ENCODE measurements at regions not wholly inside any gene's neighbourhood (a gene's known extent, or its start where the extent isn't known, plus 50 kb on each side); places are given as distances from the start of the nearest gene placed in this dataset.

DNA sequence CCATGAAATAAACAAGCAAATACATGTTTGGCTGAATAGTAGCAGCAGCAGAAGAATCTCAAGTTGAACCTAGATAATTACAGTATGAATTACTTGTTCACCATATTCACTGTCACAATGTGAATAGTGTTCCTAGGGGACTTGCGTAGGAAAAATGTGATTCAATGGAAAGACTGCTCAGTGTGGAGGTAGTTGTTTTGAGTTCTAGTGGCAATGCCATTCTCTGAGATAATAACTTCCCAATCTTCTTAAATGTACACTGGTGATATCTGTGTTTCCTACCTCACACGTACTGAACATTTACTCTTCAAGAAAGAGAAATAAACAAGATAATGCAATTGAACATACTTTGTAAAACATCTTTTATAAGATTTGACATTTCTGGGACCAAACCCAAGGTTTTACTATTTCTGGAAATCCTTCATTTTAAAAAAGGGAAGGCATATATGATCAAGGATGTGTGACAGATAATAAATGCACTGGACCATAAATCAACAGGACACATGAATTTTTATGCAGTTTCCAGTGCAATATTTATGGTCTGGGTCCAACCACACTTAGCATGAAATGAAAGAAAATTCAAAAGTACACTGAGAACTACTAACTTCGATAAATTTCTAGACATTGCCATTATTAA, 598.3 kb upstream of the ZNF385D start:
- Mint-ChIP-seq H3K27me3 (ENCODE audit: unreplicated experiment) (no peaks in the 10 kb centered on the region), H3K27ac (ENCODE audit: unreplicated experiment) (no peak overlapping the region), H3K4me3 (ENCODE audit: low read depth, unreplicated experiment) (no peak overlapping the region), H3K36me3 (ENCODE audit: insufficient read depth, unreplicated experiment) (no peaks in the 10 kb centered on the region), H3K9me3 (ENCODE audit: low read depth, unreplicated experiment) (no peaks in the 10 kb centered on the region), H3K4me1 (ENCODE audit: low read depth, unreplicated experiment) (no peaks in the 10 kb centered on the region)
- no peak for DNase-seq
- no TSS peak for BruUV-seq (replicated peaks)
- TF ChIP-seq, protein P1, sequence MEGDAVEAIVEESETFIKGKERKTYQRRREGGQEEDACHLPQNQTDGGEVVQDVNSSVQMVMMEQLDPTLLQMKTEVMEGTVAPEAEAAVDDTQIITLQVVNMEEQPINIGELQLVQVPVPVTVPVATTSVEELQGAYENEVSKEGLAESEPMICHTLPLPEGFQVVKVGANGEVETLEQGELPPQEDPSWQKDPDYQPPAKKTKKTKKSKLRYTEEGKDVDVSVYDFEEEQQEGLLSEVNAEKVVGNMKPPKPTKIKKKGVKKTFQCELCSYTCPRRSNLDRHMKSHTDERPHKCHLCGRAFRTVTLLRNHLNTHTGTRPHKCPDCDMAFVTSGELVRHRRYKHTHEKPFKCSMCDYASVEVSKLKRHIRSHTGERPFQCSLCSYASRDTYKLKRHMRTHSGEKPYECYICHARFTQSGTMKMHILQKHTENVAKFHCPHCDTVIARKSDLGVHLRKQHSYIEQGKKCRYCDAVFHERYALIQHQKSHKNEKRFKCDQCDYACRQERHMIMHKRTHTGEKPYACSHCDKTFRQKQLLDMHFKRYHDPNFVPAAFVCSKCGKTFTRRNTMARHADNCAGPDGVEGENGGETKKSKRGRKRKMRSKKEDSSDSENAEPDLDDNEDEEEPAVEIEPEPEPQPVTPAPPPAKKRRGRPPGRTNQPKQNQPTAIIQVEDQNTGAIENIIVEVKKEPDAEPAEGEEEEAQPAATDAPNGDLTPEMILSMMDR (IDR thresholded peaks at IDR 0.05; ENCODE audit: unreplicated experiment): no peak
- CTCF ChIA-PET: no interaction called here
- intact Hi-C loops (cut with micrococcal nuclease; ENCODE audit: unreplicated experiment): no loop called here

DNA sequence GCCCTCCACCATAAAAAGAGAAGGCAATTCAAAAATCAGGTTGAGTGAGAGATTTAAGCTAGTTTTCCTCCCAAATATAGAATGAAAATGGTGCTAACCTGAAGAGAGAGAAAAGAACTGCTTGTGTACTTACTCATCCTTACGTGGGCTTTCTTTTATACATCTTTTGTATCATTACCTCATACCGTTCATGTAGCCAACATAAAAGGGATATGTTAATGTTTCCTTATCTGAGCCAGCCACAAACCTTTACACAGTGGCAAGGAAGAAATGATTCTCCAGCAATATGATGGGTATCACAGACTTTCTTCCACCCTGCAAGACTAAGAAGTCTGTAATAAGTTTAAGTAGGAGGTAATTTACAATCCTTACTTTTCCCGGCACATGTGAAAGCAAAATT, 600.8 kb upstream of the ZNF385D start:
- H3K4me3 Mint-ChIP-seq (ENCODE audit: low read depth, unreplicated experiment): no peak overlapping the region
- no peaks in the 10 kb centered on the region for H3K36me3 Mint-ChIP-seq (ENCODE audit: insufficient read depth, unreplicated experiment)
- TF ChIP-seq, protein P1 (IDR thresholded peaks at IDR 0.05; ENCODE audit: unreplicated experiment): no peak
- no peak overlapping the region for H3K27ac Mint-ChIP-seq (ENCODE audit: unreplicated experiment)
- CTCF ChIA-PET: no interaction called here
- BruUV-seq (replicated peaks): no TSS peak
- no peak for DNase-seq
- intact Hi-C loops (cut with micrococcal nuclease; ENCODE audit: unreplicated experiment): no loop called here
- no peaks in the 10 kb centered on the region for H3K9me3 Mint-ChIP-seq (ENCODE audit: low read depth, unreplicated experiment)
- H3K4me1 Mint-ChIP-seq (ENCODE audit: low read depth, unreplicated experiment): no peaks in the 10 kb centered on the region
- H3K27me3 Mint-ChIP-seq (ENCODE audit: unreplicated experiment): no peaks in the 10 kb centered on the region

DNA sequence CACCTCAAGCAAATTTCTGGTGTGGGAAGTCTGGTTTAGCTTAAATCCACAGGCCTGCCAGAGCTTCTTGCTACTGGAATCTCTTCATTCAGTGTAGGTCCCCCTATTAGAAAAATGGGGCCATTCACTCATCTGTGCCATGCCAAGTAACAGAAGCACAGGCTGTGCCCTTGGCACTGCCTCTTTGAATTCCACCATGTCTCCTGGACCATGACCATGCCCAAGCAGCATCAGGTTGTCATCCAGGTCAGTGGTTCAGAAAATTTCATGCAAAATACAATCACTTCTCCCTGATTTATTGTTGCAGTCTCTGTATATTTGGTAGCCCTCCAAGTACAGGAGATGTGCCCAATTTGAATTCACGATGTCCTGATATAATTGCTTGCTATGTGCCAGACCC, 602.1 kb upstream of the ZNF385D start:
- CTCF ChIA-PET: no interaction called here
- H3K9me3 Mint-ChIP-seq (ENCODE audit: low read depth, unreplicated experiment): no peaks in the 10 kb centered on the region
- intact Hi-C loops (cut with micrococcal nuclease; ENCODE audit: unreplicated experiment): no loop called here
- DNase-seq: no peak
- H3K27me3 Mint-ChIP-seq (ENCODE audit: unreplicated experiment): no peaks in the 10 kb centered on the region
- no TSS peak for BruUV-seq (replicated peaks)
- TF ChIP-seq, protein P1 (IDR thresholded peaks at IDR 0.05; ENCODE audit: unreplicated experiment): no peak
- no peaks in the 10 kb centered on the region for H3K4me1 Mint-ChIP-seq (ENCODE audit: low read depth, unreplicated experiment)
- H3K36me3 Mint-ChIP-seq (ENCODE audit: insufficient read depth, unreplicated experiment): no peaks in the 10 kb centered on the region
- no peak overlapping the region for H3K27ac Mint-ChIP-seq (ENCODE audit: unreplicated experiment)
- H3K4me3 Mint-ChIP-seq (ENCODE audit: low read depth, unreplicated experiment): no peak overlapping the region

DNA sequence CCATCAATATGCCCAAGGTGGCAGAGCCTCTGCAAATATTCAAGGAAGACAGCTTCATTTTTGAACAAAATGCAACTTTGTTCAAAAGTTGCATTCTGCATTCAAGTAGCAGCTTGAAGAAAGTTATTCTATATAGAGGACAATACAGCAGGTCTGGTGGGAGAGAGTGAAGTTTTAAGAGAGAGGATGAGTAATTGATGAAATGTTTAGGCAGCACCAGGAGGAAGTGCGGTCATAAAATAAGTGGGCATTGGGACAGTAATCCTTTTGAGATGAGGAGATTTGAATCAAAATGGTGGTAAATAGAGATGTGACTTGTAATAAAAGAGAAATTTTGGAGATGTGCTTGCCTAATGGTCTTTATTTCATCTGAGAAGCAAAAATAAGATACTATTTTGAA, 607.3 kb upstream of the ZNF385D start:
- Mint-ChIP-seq H3K36me3 (ENCODE audit: insufficient read depth, unreplicated experiment) (no peaks in the 10 kb centered on the region), H3K27ac (ENCODE audit: unreplicated experiment) (no peak overlapping the region), H3K4me3 (ENCODE audit: low read depth, unreplicated experiment) (no peak overlapping the region), H3K4me1 (ENCODE audit: low read depth, unreplicated experiment) (no peaks in the 10 kb centered on the region), H3K27me3 (ENCODE audit: unreplicated experiment) (no peaks in the 10 kb centered on the region), H3K9me3 (ENCODE audit: low read depth, unreplicated experiment) (no peaks in the 10 kb centered on the region)
- CTCF ChIA-PET: no interaction called here
- intact Hi-C loops (cut with micrococcal nuclease; ENCODE audit: unreplicated experiment): no loop called here
- DNase-seq: no peak
- TF ChIP-seq, protein P1 (IDR thresholded peaks at IDR 0.05; ENCODE audit: unreplicated experiment): no peak
- no TSS peak for BruUV-seq (replicated peaks)

All from Calu3 (cell line).